GM19099 (cell line): ENCODE measurements at regions not wholly inside any gene's neighbourhood (a gene's known extent, or its start where the extent isn't known, plus 50 kb on each side); places are given as distances from the start of the nearest gene placed in this dataset.

ENCODE experiments used
- POLR2A ChIP-seq: IDR thresholded peaks from 3 replicates; pipeline ENCODE4 v1.6.1; 2011; ENCODE audit warnings: low read depth; ENCODE audit not compliant: insufficient read length; ENCODE audit errors: extremely low read depth

DNA sequence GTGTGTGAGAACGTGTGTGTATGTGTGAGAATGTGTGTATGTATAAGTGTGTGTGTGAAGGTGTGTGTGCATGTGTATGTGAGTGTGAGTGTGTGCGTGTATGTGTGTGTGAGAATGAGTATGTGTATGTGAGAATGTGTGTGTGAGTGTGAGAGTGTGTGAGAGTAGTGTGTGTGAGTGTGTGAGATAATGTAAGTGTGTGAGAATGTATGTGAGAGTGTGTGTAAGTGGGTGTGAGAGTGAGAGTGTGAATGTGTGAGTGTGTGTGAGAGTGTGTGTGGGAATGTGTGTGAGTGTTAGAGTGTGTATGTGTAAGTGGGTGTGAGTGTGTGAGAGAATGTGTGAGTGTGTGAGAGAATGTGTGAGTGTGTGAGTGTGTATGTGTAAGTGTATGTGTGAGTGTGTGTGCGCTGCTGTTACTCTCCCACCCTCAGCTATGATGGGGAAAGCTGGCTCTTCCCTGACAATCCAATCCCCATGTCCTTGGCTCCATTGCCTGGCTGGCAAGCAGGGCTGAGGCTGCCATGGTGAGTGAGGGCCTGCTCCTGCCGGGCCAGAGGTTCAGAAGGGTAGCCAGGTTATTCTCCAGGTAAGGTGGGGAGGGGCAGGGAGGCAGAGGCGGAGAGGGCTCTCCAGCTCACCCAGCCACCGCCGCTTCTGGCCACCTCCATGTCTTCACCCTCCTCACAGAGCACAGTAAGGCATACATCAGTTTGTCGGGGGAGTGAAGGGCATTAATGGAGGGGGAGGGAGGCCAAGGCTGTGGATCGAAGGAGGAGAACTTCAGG is 72.6 kb upstream of the PCBD1 start:
- no peak for TF ChIP-seq POLR2A

GRCh38 chr10:70962686-70963085 is 74.3 kb upstream of the PCBD1 start:
- TF ChIP-seq POLR2A = no peak

- no peak for TF ChIP-seq POLR2A
Observed at GRCh38 chr10:70963271-70963670, 74.9 kb upstream of the PCBD1 start.

DNA sequence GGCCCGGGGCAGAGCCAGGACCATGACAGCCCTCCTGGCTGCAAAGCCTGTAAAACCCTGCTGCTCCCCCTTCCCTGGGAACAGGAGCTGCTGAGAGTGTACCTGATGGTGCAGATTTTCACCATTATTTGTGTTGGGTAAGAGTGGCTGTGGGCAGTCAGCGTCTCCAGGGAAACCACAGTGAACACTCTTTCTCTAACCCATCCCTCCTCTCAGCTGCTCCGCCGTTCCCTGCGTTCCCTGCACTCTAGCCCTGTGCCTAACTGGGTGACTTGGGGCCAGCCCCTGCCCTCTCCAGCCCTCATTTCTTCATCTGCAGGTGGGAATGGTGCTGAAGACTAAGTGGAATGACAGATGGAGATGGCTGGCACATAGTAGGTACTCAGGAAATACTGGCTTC is 75.9 kb upstream of the PCBD1 start:
- no peak for TF ChIP-seq POLR2A

GRCh38 chr10:70964881-70965280 is 76.5 kb upstream of the PCBD1 start:
- no peak for TF ChIP-seq POLR2A

DNA sequence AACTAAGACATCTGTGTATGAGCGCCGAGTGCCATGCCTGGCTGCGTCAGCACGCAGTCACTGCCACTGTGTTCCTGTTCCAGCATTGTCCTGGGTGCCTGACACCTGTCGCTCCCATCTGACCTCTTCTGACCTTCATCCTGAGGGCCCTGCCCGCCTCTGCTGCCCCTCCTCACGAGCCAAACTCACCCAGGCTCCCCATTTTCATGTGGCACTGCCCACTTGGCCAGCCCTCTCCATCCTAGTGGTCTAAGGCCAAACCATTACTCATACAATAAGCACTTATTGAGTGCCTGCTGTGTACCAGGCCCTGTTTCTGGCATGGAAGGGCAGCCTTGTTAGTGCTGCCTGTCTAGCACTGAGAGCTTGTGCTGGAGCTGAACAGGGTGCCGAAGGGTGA is 77.2 kb upstream of the PCBD1 start:
- no peak for TF ChIP-seq POLR2A

DNA sequence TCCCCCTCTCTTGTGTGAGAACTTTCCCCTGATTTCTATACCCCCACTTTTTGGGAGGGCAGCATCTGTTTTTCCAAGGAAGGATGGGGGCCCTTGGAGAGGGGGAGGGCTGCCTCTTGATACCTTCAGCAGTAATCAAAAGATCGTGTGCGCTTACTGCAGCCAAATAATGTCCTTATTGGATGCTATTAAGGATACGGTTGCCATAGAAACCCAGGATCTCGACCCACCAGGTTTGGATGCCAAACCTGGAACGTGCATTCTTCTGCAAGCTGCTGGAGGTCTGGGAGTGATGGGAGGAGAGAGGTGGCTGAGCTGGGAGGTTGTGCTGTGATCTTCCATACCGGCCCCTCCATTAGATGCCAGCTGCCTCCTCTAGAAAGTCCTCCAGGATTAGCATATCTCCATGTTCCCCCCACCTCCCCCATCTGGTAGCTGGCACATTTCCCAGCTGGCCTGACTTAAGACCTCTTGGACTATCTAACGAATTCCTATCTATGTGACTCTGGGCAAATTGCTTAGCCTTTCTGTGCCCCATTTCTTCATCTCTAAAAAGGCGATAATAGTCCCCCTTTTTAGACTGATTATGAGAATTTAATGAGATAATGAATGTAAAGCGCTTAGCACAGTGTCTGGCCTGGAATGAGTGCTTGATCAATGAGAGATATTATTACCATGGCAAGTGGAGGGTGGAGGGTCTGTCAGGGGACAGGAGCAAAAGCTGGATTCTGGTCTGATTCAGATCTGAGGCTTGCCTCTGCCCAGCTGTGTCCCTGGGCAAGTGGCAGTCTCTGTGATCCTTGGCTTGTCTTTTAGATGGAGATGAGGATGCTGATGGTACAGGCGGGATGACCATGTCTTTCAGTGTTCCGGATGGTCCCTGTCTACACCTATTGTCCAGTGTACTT is 78.5 kb upstream of the PCBD1 start:
- TF ChIP-seq POLR2A = no peak

DNA sequence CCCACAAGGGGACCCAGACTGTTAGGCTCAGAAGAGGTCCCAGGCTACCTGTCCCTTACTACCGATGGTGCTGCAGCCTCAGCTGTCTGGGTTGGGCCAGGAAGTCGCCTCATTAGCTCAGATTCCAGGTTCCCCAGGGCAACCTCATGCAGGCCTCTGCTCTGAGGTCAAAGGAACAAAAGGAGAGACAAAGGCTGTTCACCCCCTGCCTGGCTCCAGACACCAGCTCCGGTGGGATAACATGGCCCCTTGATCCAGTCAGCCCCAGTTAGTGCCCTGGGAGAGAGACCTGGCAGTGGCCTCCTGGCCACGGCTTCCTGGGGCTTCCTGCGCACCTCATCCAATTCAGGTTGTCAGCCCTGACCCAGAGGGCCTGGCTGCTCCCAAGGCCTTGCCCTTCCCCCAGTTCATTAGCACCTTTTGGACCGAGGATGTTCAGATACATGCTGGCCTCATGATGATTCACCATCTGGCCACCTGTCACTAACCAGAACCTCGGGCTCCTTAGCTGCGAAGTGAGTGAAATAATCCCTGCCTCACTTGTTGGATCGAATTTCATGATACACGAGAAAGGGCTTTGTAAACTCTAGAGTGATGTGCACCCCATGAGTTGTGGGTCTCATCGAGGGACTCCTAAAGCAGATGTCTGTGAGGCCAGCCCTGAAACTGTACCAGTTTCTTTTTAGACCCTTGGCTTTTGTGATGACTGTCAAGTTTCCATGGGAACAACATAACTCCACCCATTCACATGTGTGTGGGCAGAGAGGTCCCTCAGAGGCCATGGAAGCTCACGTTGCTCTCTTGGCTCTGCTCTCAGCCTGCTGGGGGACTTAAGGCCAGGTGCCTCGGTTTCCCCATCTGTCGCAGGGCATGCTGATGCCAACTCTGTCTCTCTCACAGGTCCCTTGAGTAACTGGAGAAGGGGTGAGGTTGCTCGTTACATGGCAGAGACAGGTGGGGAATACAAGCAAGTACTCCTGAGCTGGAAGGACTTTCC is 79.5 kb upstream of the PCBD1 start:
- TF ChIP-seq POLR2A = no peak

DNA sequence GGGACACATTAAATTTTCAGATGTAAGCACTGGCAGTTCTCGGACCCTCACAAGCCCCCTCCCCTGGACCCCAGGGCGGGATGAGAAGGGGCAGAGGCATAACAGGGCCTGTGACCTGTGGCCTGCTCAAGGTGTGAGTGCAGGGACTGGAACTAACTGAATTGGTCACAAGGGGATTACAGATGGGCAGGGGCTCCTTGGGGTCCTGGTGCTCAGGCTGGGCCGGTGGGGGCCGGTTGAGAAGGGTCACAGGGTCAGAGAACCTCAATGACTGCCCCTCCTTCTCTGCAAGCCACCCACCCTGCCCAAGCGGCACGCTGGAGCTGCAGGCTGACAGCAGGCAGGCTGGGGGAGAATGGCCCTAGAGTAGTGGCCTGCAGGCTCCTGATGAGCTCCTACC is 80.8 kb upstream of the PCBD1 start:
- TF ChIP-seq POLR2A = no peak

GRCh38 chr10:70970830-70971229 is 82.5 kb upstream of the PCBD1 start:
- no peak for TF ChIP-seq POLR2A

DNA sequence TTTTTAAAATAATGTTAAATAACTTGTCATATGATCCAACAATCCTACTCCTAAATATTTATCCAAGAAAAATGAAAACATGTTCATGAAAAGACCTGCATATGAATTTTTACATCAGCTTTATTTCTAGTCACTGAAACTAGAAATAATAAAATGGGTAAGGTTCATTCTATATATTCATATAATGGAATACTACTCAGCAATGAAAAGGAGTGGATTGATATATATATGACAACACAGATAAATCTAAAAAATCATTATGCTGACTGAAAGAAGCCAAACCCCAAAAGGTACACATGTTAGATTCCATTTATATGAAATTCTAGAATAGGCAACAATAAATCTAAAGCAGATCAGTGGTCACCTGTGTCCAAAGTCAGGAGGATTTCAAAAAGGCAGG is 84.9 kb upstream of the PCBD1 start:
- TF ChIP-seq POLR2A = no peak

DNA sequence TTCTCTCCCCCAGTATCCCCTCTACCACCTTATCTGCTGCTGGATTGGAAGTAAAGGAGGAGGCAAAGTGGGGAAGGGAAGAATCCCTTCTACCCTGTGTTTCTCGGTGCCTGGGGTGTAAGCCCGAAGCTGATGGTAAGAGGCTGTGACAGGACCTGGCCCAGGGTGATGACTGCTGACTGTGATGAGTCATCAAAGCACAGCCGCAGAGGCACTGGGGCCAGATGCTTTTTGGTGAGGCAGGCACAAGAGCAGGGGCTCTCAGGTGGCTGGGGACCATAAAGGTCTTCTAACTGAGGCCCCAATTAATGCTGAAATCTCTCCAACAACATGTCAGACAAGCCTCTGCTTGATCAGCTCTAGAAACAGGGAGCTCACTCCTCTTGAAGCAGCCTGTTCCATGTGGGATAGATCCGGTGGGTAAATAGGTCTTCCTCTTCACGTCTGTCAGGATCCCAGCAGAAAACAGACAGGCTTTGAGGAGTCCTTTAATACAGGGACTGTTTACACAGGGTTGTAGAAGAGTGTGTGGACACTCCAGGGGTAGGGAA is 86.1 kb upstream of the PCBD1 start:
- no peak for TF ChIP-seq POLR2A

DNA sequence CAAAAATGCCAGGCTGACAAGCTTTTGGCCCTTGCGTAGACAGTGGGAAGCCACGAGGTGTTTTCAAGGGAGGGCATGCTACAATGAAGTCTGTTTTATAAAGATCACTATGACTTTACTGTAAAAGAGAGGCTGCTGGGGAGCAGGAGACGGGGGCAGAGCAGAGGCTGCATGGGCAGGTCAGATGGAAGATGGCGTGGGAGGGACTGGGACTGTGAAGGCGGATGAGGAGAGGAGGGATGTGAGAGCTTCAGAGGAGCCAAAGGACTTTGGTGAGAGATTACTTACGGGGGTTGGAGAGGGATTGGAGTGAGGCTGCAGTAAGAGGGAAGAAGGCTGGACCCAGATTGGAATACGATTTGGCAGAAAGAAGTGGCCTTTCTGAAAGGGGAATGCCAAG is 86.6 kb upstream of the PCBD1 start:
- no peak for TF ChIP-seq POLR2A

- no peak for TF ChIP-seq POLR2A
Observed at GRCh38 chr10:70976063-70976695, 87.8 kb upstream of the PCBD1 start.
